BJ (cell line): ENCODE measurements at regions not wholly inside any gene's neighbourhood (a gene's known extent, or its start where the extent isn't known, plus 50 kb on each side); places are given as distances from the start of the nearest gene placed in this dataset.

Source experiments
- CTCF ChIA-PET: fragments of 350-600 bp; formaldehyde crosslinking; extraction: SDS; loops from one replicate; lab custom pipeline; 2021; ENCODE audit warnings: antibody characterized with exemption, inconsistent platforms; lab: Yijun Ruan, JAX
- POLR2A ChIA-PET: fragments of 300-600 bp; sonication (Branson Sonifier 250); formaldehyde crosslinking; extraction: SDS; loops from one replicate; lab custom pipeline; 2021; ENCODE audit warnings: antibody characterized with exemption; lab: Charles Lee
- DNase-seq: peaks from one replicate; pipeline ENCODE4 v3.0.0-alpha.2; 2011; ENCODE audit warnings: low read depth
- H3K27me3 ChIP-seq: 2 replicates; pipeline ENCODE4 v1.6.0; 2011; ENCODE audit warnings: low read length; ENCODE audit not compliant: control insufficient read depth, insufficient read depth
- H3K36me3 ChIP-seq: 2 replicates; pipeline ENCODE4 v1.5.1; 2011; ENCODE audit warnings: low read length; ENCODE audit not compliant: control insufficient read depth, insufficient read depth
- H3K4me3 ChIP-seq: 2 replicates; pipeline ENCODE4 v1.5.1; 2011; ENCODE audit warnings: low read depth, mild to moderate bottlenecking, control low read depth, low read length
- TF ChIP-seq, protein P1 (sequence below): IDR thresholded peaks from 2 replicates; pipeline ENCODE4 v1.5.1; 2011; ENCODE audit warnings: low read depth, mild to moderate bottlenecking, control low read depth, inconsistent platforms, low read length, moderate library complexity; ENCODE audit not compliant: insufficient read depth

DNA sequence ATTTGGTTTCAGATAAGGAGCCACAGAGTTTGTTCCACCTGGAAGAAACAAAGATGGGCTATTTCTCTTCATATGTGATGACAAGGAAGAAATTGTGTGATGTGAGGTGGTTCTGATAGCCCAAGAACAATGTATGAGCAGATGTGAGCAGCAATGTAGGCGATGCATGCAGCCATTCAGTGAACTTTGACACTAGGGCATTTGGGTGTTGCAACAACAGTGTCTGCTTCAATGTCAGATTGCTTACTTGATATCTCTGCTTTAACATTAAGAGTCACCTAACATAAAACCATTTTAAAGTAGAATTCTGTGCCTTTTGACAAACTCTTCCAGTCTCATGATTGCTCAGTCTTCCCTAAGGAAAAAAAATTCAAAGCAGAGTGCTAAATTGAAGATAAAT lies 865.4 kb downstream of the SLITRK6 start:
- ChIA-PET CTCF (no interaction called here), POLR2A (no interaction called here)
- H3K27me3 ChIP-seq = no peaks in the 10 kb centered on the region
- TF ChIP-seq, protein P1, sequence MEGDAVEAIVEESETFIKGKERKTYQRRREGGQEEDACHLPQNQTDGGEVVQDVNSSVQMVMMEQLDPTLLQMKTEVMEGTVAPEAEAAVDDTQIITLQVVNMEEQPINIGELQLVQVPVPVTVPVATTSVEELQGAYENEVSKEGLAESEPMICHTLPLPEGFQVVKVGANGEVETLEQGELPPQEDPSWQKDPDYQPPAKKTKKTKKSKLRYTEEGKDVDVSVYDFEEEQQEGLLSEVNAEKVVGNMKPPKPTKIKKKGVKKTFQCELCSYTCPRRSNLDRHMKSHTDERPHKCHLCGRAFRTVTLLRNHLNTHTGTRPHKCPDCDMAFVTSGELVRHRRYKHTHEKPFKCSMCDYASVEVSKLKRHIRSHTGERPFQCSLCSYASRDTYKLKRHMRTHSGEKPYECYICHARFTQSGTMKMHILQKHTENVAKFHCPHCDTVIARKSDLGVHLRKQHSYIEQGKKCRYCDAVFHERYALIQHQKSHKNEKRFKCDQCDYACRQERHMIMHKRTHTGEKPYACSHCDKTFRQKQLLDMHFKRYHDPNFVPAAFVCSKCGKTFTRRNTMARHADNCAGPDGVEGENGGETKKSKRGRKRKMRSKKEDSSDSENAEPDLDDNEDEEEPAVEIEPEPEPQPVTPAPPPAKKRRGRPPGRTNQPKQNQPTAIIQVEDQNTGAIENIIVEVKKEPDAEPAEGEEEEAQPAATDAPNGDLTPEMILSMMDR = no peak
- no peaks in the 10 kb centered on the region for H3K36me3 ChIP-seq
- DNase-seq = no peak
- no peak overlapping the region for H3K4me3 ChIP-seq

DNA sequence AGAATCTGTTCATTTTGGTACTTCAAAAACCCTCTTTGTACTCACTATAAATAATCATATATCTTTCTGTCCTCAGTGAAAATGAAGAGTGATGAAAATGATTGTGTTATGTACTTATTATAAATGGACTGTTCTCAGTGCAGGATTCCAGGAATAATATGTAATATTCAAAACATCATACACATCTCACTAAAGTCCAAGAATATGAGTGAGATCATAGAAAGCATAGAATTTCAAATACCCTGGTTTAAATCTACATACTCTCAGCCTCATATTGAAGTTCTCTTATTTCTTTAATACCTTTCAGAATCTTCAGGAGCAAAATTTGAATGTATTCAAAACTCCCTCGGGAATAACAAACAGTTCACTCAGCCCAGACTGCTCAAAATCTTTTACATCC lies 868.0 kb downstream of the SLITRK6 start:
- Histone ChIP-seq H3K4me3 (no peak overlapping the region), H3K27me3 (no peaks in the 10 kb centered on the region), H3K36me3 (no peaks in the 10 kb centered on the region)
- no peak for DNase-seq
- ChIA-PET POLR2A (no interaction called here), CTCF (no interaction called here)
- TF ChIP-seq, protein P1 = no peak

DNA sequence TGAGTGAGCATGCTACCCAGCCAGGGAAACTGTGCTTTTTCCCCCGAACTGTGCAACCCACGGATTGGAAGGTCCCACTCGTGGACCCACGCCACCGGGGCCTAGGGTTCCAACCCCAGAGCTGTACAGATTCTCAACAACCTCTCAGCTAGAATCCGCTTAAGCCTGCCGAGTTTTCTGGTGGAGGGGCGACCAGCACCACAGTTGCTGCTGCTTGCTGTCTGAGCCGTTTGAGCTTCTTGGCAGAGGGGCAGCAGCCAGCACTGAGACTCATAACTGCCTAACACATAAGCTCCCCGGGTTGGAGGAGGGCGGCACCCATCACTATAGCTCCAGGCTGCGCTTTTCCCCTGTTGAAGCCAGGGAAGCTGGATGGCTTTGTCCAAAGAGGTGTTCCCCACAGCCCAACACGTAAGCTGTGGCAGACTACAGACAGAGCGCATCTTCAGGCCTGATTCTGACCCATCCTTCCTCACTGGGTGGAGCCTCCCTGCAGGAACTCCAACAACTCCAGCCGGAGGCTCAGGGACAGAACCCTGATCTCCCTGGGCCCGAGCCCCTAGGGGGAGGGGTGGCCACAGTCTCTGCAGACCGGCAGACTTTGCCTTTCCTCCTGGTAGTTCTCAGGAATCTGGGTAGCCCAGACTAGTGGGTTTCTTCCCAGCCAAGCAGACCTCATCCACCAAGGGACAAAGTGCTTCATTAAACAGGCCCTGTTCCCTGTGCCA lies 871.6 kb downstream of the SLITRK6 start:
- CTCF ChIA-PET = no interaction called here
- H3K36me3 ChIP-seq = no peaks in the 10 kb centered on the region
- no peaks in the 10 kb centered on the region for H3K27me3 ChIP-seq
- POLR2A ChIA-PET = no interaction called here
- no peak overlapping the region for H3K4me3 ChIP-seq
- no peak for DNase-seq
- TF ChIP-seq, protein P1 = no peak

DNA sequence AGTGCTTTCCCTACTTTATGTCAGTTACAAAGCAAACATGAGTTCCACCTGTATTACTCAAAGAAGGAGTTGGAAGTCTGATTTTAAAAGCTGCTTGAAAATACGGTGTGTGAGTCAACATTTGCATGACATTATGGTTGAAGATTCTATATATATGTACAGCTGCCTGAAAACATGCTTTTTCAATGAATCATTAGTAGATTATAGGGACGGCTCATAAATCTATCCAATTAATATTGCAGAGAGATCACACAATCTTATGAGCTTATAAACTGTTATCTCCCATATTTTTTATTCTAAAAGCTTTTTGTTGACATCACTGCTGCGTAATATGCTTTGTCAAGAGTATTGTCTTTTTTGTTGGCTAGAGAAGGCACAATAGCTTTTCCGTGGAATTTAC lies 873.8 kb downstream of the SLITRK6 start:
- POLR2A ChIA-PET = no interaction called here
- CTCF ChIA-PET = interaction anchor here (0.5 to 0.6 kb wide), 2 partner anchors 25 to 679 kb away, joined by 3 to 5 read pairs; no protein-coding TSS in a partner anchor
- TF ChIP-seq, protein P1 = no peak
- Histone ChIP-seq H3K36me3 (no peaks in the 10 kb centered on the region), H3K27me3 (no peaks in the 10 kb centered on the region), H3K4me3 (no peak overlapping the region)
- DNase-seq = no peak

DNA sequence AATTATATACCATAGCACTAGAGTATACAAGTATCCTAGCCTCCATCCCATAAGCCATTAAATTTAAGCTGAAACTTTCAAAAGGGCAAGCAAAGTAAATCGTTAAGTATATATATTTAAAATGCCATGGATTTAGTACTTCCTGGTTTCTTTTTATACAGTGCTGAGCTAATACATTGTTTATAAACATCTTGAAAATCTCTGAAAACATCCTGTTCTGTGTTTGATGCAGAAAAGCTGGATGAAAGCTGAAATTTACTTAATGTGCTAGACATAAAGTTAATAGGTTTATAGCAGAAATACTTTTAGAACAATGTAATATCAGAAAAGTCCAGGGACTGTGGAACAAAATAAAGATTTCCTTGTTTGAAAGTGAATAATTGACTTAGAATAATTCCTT lies 875.4 kb downstream of the SLITRK6 start:
- H3K36me3 ChIP-seq = no peaks in the 10 kb centered on the region
- no peak for DNase-seq
- no peak overlapping the region for H3K4me3 ChIP-seq
- TF ChIP-seq, protein P1 = no peak
- no peaks in the 10 kb centered on the region for H3K27me3 ChIP-seq
- ChIA-PET CTCF (interaction anchor here (0.6 kb wide), 1 partner anchor 9 kb away, joined by 4 read pairs; no protein-coding TSS in a partner anchor), POLR2A (no interaction called here)
